ENCODE measurements at regions not wholly inside any gene's neighbourhood (a gene's known extent, or its start where the extent isn't known, plus 50 kb on each side); places are given as distances from the start of the nearest gene placed in this dataset.
"Not testable (repeated sequence)": the region's sequence is repeated elsewhere in the genome, so short reads cannot be mapped to it uniquely, and the experiment has no call there.

DNA sequence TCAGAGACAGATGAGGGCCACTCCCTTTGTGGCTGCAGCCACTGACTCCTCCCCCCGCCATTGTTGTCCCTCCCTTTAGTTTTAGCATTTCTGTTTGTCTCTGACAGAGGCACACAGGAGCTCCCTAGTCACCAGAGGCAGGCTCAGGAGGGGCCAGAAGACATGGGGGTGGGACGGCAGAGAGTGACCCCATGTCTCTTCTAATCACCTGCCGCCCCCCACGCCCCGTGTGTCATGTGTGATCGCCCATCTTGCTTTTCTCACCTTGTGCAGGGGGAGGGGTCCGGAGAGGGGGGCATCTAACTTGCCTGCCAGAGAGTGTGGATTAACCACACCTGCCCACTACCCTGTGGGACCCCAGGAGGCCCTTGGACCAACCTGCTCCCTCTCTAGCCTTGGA, 246.7 kb upstream of the TP53TG3C start:
- DNase-seq = not testable (repeated sequence)

GRCh38 chr16:32946041-32946560, 247.9 kb upstream of the TP53TG3C start:
- not testable (repeated sequence) for DNase-seq

DNA sequence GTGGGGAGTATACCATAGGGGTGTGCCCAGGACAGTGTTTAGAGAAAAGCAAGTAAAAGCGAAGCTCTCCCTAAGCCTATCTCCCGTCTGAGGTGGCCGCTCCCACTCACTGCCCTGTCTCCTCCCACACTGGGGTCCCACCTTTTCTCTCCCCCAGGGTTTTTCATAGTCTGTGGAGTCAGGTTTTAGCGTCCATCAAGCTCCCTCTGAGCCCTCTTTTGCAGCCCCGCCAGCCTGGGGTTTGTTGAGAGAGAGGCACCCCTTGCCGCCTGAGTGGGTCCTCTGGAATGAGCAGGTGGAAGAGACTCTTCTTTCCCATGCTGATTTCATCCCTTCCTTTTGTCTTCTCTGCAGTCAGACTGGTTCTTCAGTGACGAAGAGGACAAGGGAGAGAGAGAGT, 248.7 kb upstream of the TP53TG3C start:
- DNase-seq = not testable (repeated sequence)

- DNase-seq = not testable (repeated sequence)
These were observed 254.2 kb upstream of the TP53TG3C start for GRCh38 chr16:32939845-32940244.

DNA sequence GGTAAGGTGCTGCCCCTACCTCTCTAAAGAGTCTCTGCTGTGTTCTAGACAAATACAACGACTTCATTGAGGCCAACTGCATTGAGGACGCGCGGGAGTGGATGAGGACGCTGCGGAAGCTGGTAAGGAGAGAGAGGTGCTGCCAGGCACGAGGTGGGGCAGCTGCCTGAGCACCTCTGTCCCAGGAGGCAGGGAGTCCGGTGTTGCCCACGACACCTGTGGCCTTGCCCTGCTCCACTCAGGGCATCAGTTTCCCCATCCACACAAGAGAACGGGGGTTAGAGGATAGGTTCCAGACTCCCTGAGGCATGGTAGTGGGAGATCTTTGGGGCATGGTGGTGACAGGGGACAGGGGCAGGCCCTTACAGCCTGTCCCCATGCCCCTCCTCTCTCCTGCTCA, 256.1 kb upstream of the TP53TG3C start:
- not testable (repeated sequence) for DNase-seq

- DNase-seq = not testable (repeated sequence)
These were observed 256.5 kb upstream of the TP53TG3 start for GRCh38 chr16:32932240-32933040.

DNA sequence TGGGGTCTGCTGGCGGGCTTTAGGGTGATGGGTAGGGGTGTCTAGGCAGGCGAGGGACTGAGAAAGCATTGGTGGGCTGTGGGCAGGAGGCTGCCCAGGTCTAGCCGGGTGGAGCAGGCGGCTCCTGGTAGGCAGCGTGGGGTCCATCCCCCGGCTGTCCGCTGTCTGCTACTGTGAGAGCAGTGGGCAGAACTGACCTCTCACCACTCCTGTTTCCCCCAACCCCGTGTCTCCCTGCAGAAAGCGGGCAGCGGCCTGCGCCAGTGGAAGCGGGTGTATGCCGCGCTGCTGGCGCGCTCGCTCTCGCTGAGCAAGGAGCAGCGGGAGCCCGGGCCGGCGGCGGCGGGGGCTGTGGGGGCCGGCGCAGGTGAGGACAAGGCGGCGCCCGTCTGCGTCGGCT, 249.2 kb upstream of the TP53TG3 start:
- not testable (repeated sequence) for DNase-seq

DNA sequence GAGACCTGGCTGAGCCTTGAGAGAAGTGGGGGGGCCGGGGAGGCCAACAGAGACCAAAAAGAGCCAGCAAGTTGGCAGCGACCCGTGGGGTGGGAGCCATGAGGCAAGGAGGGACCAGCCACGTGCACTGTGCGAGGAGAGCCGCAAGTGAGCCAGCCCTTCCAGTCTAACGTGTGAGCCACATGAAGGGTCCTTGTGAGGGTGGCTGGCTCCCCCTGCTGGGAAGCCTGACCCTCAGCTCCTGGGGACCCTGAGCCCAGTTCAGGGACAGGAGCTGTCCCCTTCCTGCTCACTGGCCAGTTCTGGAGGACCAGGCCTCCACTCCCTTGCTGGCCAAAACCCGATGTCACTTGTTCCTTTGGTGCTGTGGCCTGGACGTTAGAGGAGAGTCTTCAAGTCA, 246.6 kb upstream of the TP53TG3 start:
- DNase-seq = peak; percentile 8

GRCh38 chr16:32915346-32915745, 239.4 kb upstream of the TP53TG3 start:
- not testable (repeated sequence) for DNase-seq

DNA sequence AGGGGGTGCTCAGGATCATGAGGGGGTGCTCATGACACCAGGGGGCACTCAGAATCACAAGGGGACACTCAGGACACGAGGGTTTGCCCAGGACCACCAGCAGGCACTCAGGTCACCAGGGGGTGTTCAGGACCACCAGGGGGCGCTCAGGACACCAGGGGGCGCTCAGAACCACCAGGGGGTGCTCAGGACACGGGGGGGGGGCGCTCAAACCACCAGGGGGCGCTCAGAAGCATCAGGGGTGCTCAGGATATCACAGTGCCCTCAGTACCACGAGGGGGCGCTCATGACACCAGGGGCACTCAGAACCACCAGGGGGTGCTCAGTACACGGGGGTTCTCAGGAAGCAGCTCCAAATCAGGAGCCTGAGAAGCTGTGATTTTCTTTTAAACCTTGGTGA, 221.8 kb upstream of the TP53TG3 start:
- DNase-seq = not testable (repeated sequence)

GRCh38 chr16:32885392-32885791, 209.4 kb upstream of the TP53TG3 start:
- DNase-seq = not testable (repeated sequence)

DNA sequence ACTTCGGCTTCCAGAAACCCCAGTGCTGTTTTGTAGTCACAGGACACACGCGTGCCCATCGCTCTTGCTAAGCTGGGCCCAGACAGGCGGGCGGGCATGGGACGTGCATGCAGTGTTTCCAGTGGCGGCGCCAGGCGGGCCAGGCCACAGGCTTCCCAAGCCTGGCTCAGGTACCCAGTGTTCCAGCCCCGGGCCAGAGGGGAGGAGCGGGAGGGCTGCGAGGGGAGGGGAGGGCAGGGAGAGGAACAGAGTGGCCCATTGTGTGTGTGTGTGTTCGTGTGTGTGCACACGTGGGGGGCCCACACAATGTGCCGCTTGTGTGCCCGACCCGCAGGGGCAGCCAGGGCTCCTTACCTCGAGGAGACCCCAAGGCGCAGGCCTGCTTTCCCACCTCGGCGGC, 208.6 kb upstream of the TP53TG3 start:
- DNase-seq = not testable (repeated sequence)

DNA sequence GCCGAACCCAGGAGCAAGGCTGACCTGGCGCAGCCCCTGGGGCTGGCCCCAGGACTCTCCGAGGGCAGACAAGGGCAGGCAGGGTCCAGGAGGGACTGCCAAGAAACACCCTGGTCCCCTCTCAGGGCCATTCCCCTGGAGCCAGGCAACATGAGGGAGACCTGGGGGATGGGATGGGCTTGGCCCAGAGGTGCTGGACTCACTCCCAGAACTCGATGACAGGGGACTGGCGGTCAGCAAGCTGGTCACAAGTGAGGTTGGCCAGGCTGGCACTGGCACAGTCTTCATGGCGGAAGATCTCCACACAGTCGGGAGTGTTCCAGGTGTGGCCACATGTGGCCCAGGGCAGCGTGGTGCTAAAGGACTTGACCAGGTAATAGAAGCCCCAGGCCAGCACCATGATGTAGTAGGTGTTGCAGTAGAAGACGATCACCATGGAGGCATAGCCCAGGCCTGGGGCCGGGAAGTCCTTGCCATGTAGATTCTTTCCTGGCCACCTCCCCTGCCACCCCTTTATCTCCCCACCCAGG, 206.4 kb upstream of the TP53TG3 start:
- DNase-seq = not testable (repeated sequence)

GRCh38 chr16:32881631-32882030, 205.7 kb upstream of the TP53TG3 start:
- DNase-seq = not testable (repeated sequence)

GRCh38 chr16:32880009-32880408, 204.0 kb upstream of the TP53TG3 start:
- DNase-seq = not testable (repeated sequence)

DNA sequence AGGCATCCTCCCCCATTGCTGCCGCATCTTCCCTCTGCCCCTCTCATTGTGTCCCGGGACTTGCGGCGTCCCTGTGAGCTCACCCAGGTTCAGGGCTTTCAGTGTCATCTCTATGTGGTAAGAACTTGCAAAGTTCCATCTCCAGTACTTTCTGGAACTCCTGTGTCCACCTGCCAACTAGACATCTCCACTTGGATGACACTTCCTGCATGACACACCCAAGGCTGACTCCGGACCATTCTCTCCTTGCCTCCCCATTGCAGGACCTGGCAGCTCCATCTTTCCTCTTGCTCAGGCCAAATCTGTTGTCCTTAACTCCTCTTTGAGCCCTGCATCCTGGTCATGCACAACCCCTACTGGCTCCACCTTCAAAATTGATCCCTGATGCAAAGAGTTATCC, 200.8 kb upstream of the TP53TG3 start:
- DNase-seq = not testable (repeated sequence)

DNA sequence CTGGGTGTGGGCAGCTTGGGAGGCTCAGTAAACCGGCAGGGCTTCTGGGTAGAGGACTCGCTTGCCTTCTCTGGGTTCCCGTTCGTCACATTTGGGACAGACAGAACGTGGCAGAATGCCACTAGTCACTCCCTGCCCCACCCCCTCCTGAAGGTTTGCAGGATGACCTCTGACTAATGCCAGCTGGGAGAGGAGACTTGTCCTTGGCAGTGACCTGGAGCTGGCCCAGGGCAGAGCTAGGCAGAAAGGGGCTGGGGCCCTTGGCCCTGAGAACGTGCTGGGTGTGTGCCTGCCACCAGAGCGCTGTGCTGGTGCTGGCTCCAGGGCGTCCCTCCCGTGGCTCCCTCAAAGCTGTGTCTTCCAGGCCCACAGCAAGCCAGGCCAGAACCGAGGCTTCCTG, 197.8 kb upstream of the TP53TG3 start:
- not testable (repeated sequence) for DNase-seq

DNA sequence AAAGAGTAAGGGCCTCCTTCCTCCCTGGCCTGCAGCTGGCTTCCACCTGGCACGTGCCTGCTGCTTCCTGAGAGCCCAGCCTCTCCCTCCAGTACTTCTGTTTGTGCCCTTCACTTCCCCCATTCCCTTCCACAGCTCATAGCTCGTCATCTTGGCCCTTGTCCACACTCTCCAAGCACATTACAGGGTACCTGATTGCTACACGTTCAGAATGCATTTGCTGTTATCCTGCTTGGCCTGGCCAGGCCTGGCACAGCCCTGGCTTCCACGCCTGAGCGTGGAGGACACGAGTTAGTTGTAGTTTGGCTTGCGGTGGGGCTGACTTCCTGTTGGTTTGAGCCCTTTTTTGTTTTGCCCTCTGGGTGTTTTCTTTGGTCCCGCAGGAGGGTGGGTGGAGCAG, 197.2 kb upstream of the TP53TG3 start:
- not testable (repeated sequence) for DNase-seq

GRCh38 chr16:32870628-32871027, 194.7 kb upstream of the TP53TG3 start:
- DNase-seq = not testable (repeated sequence)

GRCh38 chr16:32868334-32868733, 192.4 kb upstream of the TP53TG3 start:
- not testable (repeated sequence) for DNase-seq

- not testable (repeated sequence) for DNase-seq
These were observed 189.3 kb upstream of the TP53TG3 start for GRCh38 chr16:32865284-32865683.

GRCh38 chr16:32861476-32862201, 185.7 kb upstream of the TP53TG3 start:
- DNase-seq = not testable (repeated sequence)

GRCh38 chr16:32847379-32847778, 171.4 kb upstream of the TP53TG3 start:
- not testable (repeated sequence) for DNase-seq

Data from NCI-H1105 treated with DMSO at 0.1 percent for 48 hours (cell line).